TTC549 (cell line): ENCODE measurements at regions not wholly inside any gene's neighbourhood (a gene's known extent, or its start where the extent isn't known, plus 50 kb on each side); places are given as distances from the start of the nearest gene placed in this dataset.

Experiments
- FAIRE-seq: peaks from 2 replicates; lab custom pipeline; 2012; peaks lifted over from hg19 to GRCh38; lab: Jason Lieb, UNC

- no peak for FAIRE-seq
These were observed 95.5 kb downstream of the LYPLAL1 start for GRCh38 chr1:219269171-219269570.

GRCh38 chr1:219266524-219266923 lies 92.8 kb downstream of the LYPLAL1 start:
- peak; percentile 25 for FAIRE-seq

- FAIRE-seq: no peak
These were observed 91.4 kb downstream of the LYPLAL1 start for GRCh38 chr1:219265026-219265515.

- no peak for FAIRE-seq
These were observed 90.9 kb downstream of the LYPLAL1 start for GRCh38 chr1:219264561-219264960.
